Astrocyte of the spinal cord (primary cell): ENCODE measurements at regions not wholly inside any gene's neighbourhood (a gene's known extent, or its start where the extent isn't known, plus 50 kb on each side); places are given as distances from the start of the nearest gene placed in this dataset.

Experiments used
- DNase-seq: peaks from one replicate; pipeline ENCODE4 v3.0.0; 2011; ENCODE audit warnings: low read depth, low spot score
- H3K4me3 ChIP-seq: 2 replicates; pipeline ENCODE4 v1.5.1; 2011; ENCODE audit warnings: low read depth, mild to moderate bottlenecking, low read length, moderate library complexity
- in situ Hi-C: cut with HindIII; loops from 2 replicates; pipeline ENCODE4 v1.10.0; 2017; ENCODE audit warnings: low sequenced_read_pairs
- TF ChIP-seq, protein P1 (sequence below): IDR thresholded peaks from 2 replicates; pipeline ENCODE4 v1.5.1; 2012; ENCODE audit warnings: low read depth, mild to moderate bottlenecking, low read length, inconsistent platforms

DNA sequence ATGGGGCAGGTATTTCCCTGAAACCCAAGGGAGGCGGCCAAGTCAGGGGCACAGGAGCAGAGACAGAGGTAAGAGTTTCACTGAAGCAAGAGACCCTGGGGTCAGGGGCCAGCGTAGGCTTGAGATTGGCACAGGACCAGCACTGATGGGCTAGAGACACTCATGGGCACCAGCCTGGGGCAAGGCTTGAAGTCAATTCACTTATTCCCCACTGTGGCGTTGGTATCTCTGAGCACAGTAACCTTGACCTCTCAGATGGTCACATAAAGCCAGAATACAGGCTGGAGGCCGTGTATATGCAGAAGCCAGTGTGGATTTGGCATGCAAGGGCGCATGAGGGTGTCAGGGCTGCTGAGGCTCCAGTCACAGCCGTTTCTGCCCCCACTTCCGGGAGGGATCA lies 173.5 kb upstream of the GPR12 start:
- in situ Hi-C loops: no loop called here
- TF ChIP-seq, protein P1, sequence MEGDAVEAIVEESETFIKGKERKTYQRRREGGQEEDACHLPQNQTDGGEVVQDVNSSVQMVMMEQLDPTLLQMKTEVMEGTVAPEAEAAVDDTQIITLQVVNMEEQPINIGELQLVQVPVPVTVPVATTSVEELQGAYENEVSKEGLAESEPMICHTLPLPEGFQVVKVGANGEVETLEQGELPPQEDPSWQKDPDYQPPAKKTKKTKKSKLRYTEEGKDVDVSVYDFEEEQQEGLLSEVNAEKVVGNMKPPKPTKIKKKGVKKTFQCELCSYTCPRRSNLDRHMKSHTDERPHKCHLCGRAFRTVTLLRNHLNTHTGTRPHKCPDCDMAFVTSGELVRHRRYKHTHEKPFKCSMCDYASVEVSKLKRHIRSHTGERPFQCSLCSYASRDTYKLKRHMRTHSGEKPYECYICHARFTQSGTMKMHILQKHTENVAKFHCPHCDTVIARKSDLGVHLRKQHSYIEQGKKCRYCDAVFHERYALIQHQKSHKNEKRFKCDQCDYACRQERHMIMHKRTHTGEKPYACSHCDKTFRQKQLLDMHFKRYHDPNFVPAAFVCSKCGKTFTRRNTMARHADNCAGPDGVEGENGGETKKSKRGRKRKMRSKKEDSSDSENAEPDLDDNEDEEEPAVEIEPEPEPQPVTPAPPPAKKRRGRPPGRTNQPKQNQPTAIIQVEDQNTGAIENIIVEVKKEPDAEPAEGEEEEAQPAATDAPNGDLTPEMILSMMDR: no peak

DNA sequence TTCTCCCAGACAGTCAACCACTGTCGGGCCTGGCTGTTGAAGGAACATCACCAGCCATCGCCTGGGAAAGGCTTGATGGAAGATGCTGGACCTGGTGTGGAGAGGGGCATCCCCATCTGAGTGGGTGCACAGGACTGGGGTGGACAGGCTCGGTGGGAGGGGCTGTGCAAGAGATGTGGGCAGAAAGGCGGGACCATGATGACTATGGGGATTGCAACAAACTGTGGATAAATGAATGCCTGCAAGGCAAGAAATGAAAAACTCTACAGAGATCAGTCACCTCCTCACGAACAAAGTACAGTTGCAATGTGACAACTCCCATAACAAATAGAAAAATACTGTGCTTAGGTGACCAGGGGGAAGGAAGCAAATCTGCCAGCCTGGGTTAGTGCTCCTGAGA lies 171.9 kb upstream of the GPR12 start:
- in situ Hi-C loops: no loop called here
- no peak for DNase-seq
- H3K4me3 ChIP-seq: no peak overlapping the region
- TF ChIP-seq, protein P1: no peak

More for the DNA sequence above, 173.5 kb upstream of the GPR12 start:
- H3K4me3 ChIP-seq: no peak overlapping the region
- no peak for DNase-seq

DNA sequence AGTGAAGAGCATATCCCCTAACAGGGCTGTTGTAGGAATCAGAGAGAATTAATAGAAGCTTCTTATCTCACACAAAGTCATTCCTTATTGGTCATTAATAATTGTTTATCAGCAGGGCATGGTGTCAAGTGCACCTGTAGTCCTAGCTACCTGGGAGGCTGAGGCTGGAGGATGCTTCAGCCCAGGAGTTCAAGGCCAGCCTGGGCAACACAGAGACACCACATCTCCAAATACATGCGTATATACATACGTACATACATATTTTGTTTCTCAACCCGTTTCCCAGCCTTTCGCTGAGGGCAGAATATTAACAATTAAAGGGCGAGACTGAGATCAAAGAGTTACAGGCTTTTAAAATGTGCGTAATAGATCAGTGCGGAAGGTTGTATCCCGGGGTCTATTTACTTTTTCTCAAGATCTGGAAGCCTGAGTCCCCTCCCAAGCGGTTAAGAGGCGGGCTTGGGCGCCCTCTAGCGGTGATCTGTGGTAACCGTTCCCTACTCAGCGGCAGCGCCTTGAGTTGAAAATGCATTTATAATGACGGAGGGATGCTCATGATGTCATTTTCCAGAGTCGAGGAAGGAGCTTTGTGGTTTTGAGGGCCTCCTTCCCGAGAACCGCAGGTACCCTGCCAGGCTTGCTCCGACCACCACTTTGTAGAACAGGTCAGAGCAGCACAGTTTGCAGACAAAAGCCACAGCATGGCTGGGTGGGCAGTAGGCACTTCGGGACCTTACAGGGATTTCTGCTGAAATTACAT lies 169.6 kb upstream of the GPR12 start:
- peak; percentile 70 for DNase-seq
- in situ Hi-C loops: no loop called here

GRCh38 chr13:26927511-26927910 lies 166.9 kb upstream of the GPR12 start:
- H3K4me3 ChIP-seq: no peak overlapping the region
- no peak for DNase-seq
- TF ChIP-seq, protein P1: no peak
- in situ Hi-C loops: no loop called here

More for the DNA sequence above, 169.6 kb upstream of the GPR12 start:
- no peak overlapping the region for H3K4me3 ChIP-seq
- TF ChIP-seq, protein P1: peak; percentile 94

- in situ Hi-C loops: no loop called here
- H3K4me3 ChIP-seq: no peak overlapping the region
- TF ChIP-seq, protein P1: no peak
- DNase-seq: no peak
Observed at GRCh38 chr13:26926371-26926770, 165.8 kb upstream of the GPR12 start.

DNA sequence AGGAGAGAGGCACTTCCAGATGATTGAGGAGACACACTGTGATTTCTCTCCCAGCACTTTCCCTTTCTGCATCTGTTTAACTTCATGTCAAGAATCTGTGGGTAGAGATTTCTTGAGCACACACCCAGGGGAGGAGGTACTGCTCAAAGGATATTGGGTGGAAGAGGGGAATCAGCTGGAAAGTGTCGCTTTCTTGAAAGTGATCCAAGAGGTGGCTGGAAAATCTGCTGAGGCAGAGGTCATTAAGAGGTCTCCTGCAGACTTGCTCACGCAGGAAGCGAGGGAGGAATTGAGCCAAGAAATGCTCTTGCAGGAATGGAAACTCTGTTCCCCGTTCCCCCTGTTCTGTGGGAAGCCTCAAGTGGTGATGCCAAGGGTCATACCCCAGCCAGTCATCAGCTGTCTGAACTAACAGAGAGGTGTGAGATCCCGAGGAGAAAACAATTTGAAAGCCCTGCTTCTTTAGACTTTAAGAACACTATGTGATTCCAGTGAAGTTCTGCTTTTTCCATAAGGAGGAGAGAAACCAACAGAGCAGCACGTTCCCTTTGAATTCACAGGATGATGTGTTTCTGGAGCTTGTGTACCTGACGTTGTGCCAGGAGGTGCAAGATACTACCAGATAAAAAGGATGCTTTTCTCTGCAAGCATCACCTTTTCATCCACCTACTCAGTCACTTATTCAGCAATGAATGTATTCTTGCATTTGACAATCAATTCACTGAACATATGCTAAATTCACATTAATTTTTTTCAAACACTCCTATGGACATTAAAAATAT lies 163.4 kb upstream of the GPR12 start:
- H3K4me3 ChIP-seq: no peak overlapping the region
- in situ Hi-C loops: no loop called here
- peak; percentile 56 for DNase-seq
- TF ChIP-seq, protein P1: no peak
